GM21825 (cell line): ENCODE measurements at regions not wholly inside any gene's neighbourhood (a gene's known extent, or its start where the extent isn't known, plus 50 kb on each side); places are given as distances from the start of the nearest gene placed in this dataset.

Experiments used
- ATAC-seq: cut with Tn5 transposase; IDR thresholded peaks from one replicate; pipeline ENCODE4 v1.9.1; 2021; ENCODE audit warnings: mild to moderate bottlenecking, moderate library complexity; ENCODE audit not compliant: unreplicated experiment

- no peak for ATAC-seq
Observed at GRCh38 chr2:236939271-236939670, 146.4 kb upstream of the COPS8 start.

- no peak for ATAC-seq
Observed at GRCh38 chr2:236939721-236940231, 145.9 kb upstream of the COPS8 start.

- ATAC-seq, result no peak
Observed at GRCh38 chr2:236940497-236940896, 145.2 kb upstream of the COPS8 start.

GRCh38 chr2:236940916-236941520, 144.7 kb upstream of the COPS8 start:
- ATAC-seq, result no peak

GRCh38 chr2:236941551-236941950, 144.1 kb upstream of the COPS8 start:
- no peak for ATAC-seq

- no peak for ATAC-seq
Observed at GRCh38 chr2:236942554-236942953, 143.1 kb upstream of the COPS8 start.

GRCh38 chr2:236943068-236943467, 142.6 kb upstream of the COPS8 start:
- no peak for ATAC-seq

- ATAC-seq, result no peak
Observed at GRCh38 chr2:236943841-236944513, 141.7 kb upstream of the COPS8 start.

GRCh38 chr2:236944561-236944960, 141.1 kb upstream of the COPS8 start:
- no peak for ATAC-seq

- ATAC-seq, result no peak
Observed at GRCh38 chr2:236945431-236946016, 140.2 kb upstream of the COPS8 start.

GRCh38 chr2:236946871-236947270, 138.8 kb upstream of the COPS8 start:
- no peak for ATAC-seq

GRCh38 chr2:236947294-236947693, 138.4 kb upstream of the COPS8 start:
- no peak for ATAC-seq

GRCh38 chr2:236947896-236948295, 137.8 kb upstream of the COPS8 start:
- ATAC-seq, result no peak

GRCh38 chr2:236949089-236949905, 136.4 kb upstream of the COPS8 start:
- no peak for ATAC-seq

GRCh38 chr2:236951830-236952475, 133.7 kb upstream of the COPS8 start:
- no peak for ATAC-seq

- ATAC-seq, result no peak
Observed at GRCh38 chr2:236954641-236955040, 131.0 kb upstream of the COPS8 start.

GRCh38 chr2:236955521-236956030, 130.1 kb upstream of the COPS8 start:
- no peak for ATAC-seq

GRCh38 chr2:236956031-236956618, 129.6 kb upstream of the COPS8 start:
- ATAC-seq, result no peak

GRCh38 chr2:236956641-236957040, 129.0 kb upstream of the COPS8 start:
- no peak for ATAC-seq

GRCh38 chr2:236959036-236959435, 126.7 kb upstream of the COPS8 start:
- ATAC-seq, result no peak
